Mesenchymal stem cell (in vitro differentiated cells and primary cell): ENCODE measurements at regions not wholly inside any gene's neighbourhood (a gene's known extent, or its start where the extent isn't known, plus 50 kb on each side); places are given as distances from the start of the nearest gene placed in this dataset.

ENCODE experiments used
- DNase-seq: peaks from one replicate; pipeline ENCODE4 v3.0.0-alpha.2; 2013
- H2AFZ ChIP-seq: one replicate; pipeline ENCODE4 v1.6.1; 2013; ENCODE audit warnings: low read depth, mild to moderate bottlenecking, control low read depth, inconsistent platforms, low read length, moderate library complexity
- H2AK5ac ChIP-seq: 2 replicates; pipeline ENCODE4 v1.6.1; 2013; ENCODE audit warnings: low read length, moderate library complexity, mild to moderate bottlenecking, inconsistent platforms; ENCODE audit not compliant: severe bottlenecking
- H2BK120ac ChIP-seq: one replicate; pipeline ENCODE4 v1.6.1; 2013; ENCODE audit warnings: low read depth, mild to moderate bottlenecking, inconsistent platforms, low read length, moderate library complexity
- H2BK12ac ChIP-seq, 2 experiments: one replicate each; pipeline ENCODE4 v1.6.1; 2013; ENCODE audit warnings: inconsistent platforms in 2 of 2, low read length in 2 of 2, mild to moderate bottlenecking in 2 of 2, moderate library complexity in 2 of 2, control low read depth in 1 of 2
- H2BK15ac ChIP-seq: one replicate; pipeline ENCODE4 v1.6.1; 2013; ENCODE audit warnings: mild to moderate bottlenecking, low read depth, inconsistent platforms; ENCODE audit not compliant: poor library complexity, severe bottlenecking
- H2BK5ac ChIP-seq: 2 replicates; pipeline ENCODE4 v1.6.1; 2013; ENCODE audit warnings: low read depth, mild to moderate bottlenecking, low read length, control low read depth, inconsistent platforms; ENCODE audit not compliant: poor library complexity, severe bottlenecking
- H3K14ac ChIP-seq, 2 experiments: one replicate each; pipeline ENCODE4 v1.6.1; 2013; ENCODE audit warnings: inconsistent platforms in 2 of 2, low read length in 2 of 2, control low read depth in 1 of 2, mild to moderate bottlenecking in 1 of 2, moderate library complexity in 1 of 2
- H3K18ac ChIP-seq, 2 experiments: one replicate each; pipeline ENCODE4 v1.6.1; 2013; ENCODE audit warnings: inconsistent platforms in 2 of 2, low read length in 2 of 2, control low read depth in 1 of 2, low read depth in 1 of 2, mild to moderate bottlenecking in 1 of 2
- H3K23ac ChIP-seq, 2 experiments: one replicate each; pipeline ENCODE4 v1.6.1; 2013; ENCODE audit warnings: inconsistent platforms in 2 of 2, low read length in 2 of 2, mild to moderate bottlenecking in 2 of 2, moderate library complexity in 2 of 2, control low read depth in 1 of 2
- H3K27ac ChIP-seq: 2 replicates; pipeline ENCODE4 v1.5.1; 2013; ENCODE audit warnings: mild to moderate bottlenecking, moderate library complexity, low read length, control low read depth, inconsistent platforms; ENCODE audit not compliant: poor library complexity, severe bottlenecking
- H3K27me3 ChIP-seq, 2 experiments: 2 replicates each; pipeline versions ENCODE4 v1.6.1 to v1.7.0; 2013; ENCODE audit warnings: low read length in 2 of 2, mild to moderate bottlenecking in 2 of 2, moderate library complexity in 2 of 2, control low read depth in 1 of 2, inconsistent platforms in 1 of 2; ENCODE audit not compliant: control insufficient read depth in 1 of 2, insufficient read depth in 1 of 2
- H3K36me3 ChIP-seq, 2 experiments: 2 replicates each; pipeline versions ENCODE4 v1.6.1 to v1.7.0; 2013; ENCODE audit warnings: low read length in 2 of 2, control low read depth in 1 of 2, inconsistent platforms in 1 of 2, low read depth in 1 of 2, mild to moderate bottlenecking in 1 of 2; ENCODE audit not compliant: insufficient read depth in 2 of 2, control insufficient read depth in 1 of 2
- H3K4ac ChIP-seq, 2 experiments: one replicate each; pipeline ENCODE4 v1.6.1; 2013; ENCODE audit warnings: inconsistent platforms in 2 of 2, low read length in 2 of 2, mild to moderate bottlenecking in 2 of 2, moderate library complexity in 2 of 2, control low read depth in 1 of 2, low read depth in 1 of 2
- H3K4me1 ChIP-seq: 2 replicates; pipeline ENCODE4 v1.6.1; 2013; ENCODE audit warnings: low read depth, low read length, control low read depth; ENCODE audit not compliant: control insufficient read depth, insufficient read depth
- H3K4me2 ChIP-seq: 2 replicates; pipeline ENCODE4 v1.6.1; 2013; ENCODE audit warnings: low read length, mild to moderate bottlenecking, inconsistent platforms; ENCODE audit not compliant: poor library complexity, severe bottlenecking
- H3K4me3 ChIP-seq, 2 experiments: 2 replicates each; pipeline versions ENCODE4 v1.5.1 to v1.7.0; 2013; ENCODE audit warnings: low read length in 2 of 2, mild to moderate bottlenecking in 2 of 2, control low read depth in 1 of 2, low read depth in 1 of 2; ENCODE audit not compliant: insufficient read depth in 1 of 2
- H3K79me1 ChIP-seq: replicated peaks from 2 replicates; pipeline ENCODE4 v1.6.1; 2013; ENCODE audit warnings: mild to moderate bottlenecking, control low read depth, low read length, inconsistent platforms; ENCODE audit not compliant: poor library complexity, severe bottlenecking
- H3K9ac ChIP-seq: 2 replicates; pipeline ENCODE4 v1.7.0; 2013; ENCODE audit warnings: mild to moderate bottlenecking, low read length, moderate library complexity
- H3K9me3 ChIP-seq: 2 replicates; pipeline ENCODE4 v1.7.0; 2013; ENCODE audit warnings: mild to moderate bottlenecking, low read length; ENCODE audit not compliant: control insufficient read depth
- H4K8ac ChIP-seq: one replicate; pipeline ENCODE4 v1.6.1; 2013; ENCODE audit warnings: inconsistent platforms, mild to moderate bottlenecking, low read length, moderate library complexity
- H4K91ac ChIP-seq: one replicate; pipeline ENCODE4 v1.6.1; 2013; ENCODE audit warnings: mild to moderate bottlenecking, low read length, inconsistent platforms
- WGBS: methylation state at CpG from one replicate; pipeline ENCODE4 v1.1.7; 2013; ENCODE audit warnings: mixed read lengths; 5-methylcytosine and 5-hydroxymethylcytosine counted together

DNA sequence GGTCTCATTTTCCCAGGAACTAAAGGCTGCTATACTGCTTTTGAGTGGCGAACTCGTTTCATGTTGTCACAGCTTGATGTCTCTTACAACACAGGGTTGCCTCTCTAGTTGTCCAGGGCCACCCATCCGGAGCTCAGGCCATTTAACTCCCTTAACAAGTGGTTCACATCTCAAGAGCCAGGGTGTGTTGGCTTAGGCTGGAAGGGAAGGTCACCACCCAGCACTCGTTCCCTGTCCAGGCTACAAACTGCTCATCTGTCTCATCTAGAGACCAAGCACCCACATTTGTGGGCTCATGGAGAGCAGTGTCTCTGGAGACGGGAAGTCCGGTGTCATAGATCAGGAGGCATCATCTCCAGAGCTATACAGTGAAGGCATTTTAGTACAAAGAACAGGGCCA, 106.8 kb upstream of the EXOC2 start:
- Histone ChIP-seq H3K4me1 (no peaks in the 10 kb centered on the region), H2BK15ac (no peak overlapping the region), H4K91ac (no peak overlapping the region), H3K4me2 (no peak overlapping the region), H2AK5ac (no peak overlapping the region), H3K4ac (no peak overlapping the region), H3K27ac (no peak overlapping the region), H3K27me3 (peaks cover 32 to 61% of the 10 kb centered on the region in 2 experiments), H3K36me3 (no peaks in the 10 kb centered on the region), H4K8ac (no peak overlapping the region), H2AFZ (no peak overlapping the region), H3K9me3 (no peaks in the 10 kb centered on the region), H3K23ac (no peak overlapping the region), H2BK5ac (no peak overlapping the region), H2BK120ac (no peak overlapping the region), H3K18ac (no peak overlapping the region), H3K4me3 (no peak overlapping the region), H3K9ac (no peak overlapping the region), H2BK12ac (no peak overlapping the region), H3K79me1 (no peaks in the 10 kb centered on the region), H3K14ac (no peak overlapping the region)
- DNase-seq, result no peak
- WGBS, result 83% methylated on average over 6 of the region's 6 CpGs

DNA sequence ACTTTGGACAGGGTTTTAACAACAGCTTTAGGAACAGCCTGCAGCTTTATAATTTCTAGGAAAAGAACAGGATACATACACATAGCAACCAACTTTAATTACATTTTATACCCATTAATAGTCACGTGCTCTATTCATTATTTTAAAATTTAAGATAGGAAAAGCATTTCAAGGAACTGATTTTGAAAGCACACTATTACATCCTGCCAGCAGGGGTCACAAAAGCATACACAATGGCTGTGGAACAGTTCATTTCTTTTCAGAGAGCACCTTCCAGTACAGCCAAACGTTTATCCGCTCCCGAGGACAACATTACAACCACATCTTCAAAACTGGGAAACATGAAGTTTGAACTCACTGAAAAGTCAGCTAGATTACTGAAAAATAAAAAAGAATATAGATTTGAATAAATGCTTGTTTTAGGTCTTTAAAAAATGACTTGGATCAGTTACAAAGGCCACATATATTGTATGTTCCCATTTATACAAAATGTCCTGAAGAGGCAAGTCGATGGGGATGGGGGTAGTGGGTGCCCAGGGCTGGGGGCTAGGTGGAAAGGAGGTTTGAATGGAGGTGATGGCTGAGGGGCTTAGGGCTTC, 104.6 kb upstream of the EXOC2 start:
- DNase-seq, result peak; percentile 59
- H3K4me2 ChIP-seq, result no peak overlapping the region
- H3K23ac ChIP-seq, result no peak overlapping the region
- H3K27me3 ChIP-seq, result peaks cover 46 to 73% of the 10 kb centered on the region in 2 experiments
- no peaks in the 10 kb centered on the region for H3K79me1 ChIP-seq
- H3K4me1 ChIP-seq, result no peaks in the 10 kb centered on the region
- H3K4ac ChIP-seq, result no peak overlapping the region
- H3K14ac ChIP-seq, result no peak overlapping the region
- no peak overlapping the region for H2AFZ ChIP-seq
- H3K9ac ChIP-seq, result no peak overlapping the region
- H2BK5ac ChIP-seq, result no peak overlapping the region
- no peak overlapping the region for H2AK5ac ChIP-seq
- H3K18ac ChIP-seq, result no peak overlapping the region
- no peak overlapping the region for H4K8ac ChIP-seq
- WGBS, result 60% methylated on average over 2 of the region's 5 CpGs
- H3K9me3 ChIP-seq, result no peaks in the 10 kb centered on the region
- no peak overlapping the region for H3K4me3 ChIP-seq
- H2BK12ac ChIP-seq, result no peak overlapping the region
- H2BK120ac ChIP-seq, result no peak overlapping the region
- no peak overlapping the region for H3K27ac ChIP-seq
- no peak overlapping the region for H4K91ac ChIP-seq
- no peak overlapping the region for H2BK15ac ChIP-seq
- no peaks in the 10 kb centered on the region for H3K36me3 ChIP-seq

DNA sequence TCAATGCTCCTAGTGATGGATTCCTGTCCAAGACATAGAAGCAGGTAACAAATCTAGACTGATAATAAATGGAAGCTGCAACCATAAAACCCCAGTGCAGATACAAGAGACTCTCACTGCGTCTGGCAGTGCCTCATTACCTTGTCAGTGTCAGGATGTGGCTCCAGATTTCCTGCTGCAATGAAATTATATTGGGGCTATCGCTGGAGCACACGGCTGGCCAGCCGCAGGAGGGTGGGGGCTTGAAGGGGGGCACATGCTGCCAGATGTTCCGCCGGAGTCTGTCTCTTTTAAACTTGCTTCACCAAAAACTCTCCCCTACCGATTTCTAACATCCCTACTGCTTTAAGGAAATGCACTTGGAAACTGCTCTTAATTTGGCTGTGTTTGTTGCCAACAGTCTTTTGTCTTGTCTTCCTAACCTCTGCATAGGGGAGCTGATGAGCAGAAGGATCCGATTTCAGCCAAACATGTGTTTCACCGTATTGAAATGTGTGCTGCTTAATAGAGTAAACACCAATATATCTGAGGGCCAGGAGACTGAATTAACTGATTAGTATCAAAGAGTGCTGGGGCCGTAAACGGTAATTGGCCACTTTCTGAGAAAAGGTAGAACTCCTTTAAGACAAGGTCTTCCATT, 102.2 kb upstream of the EXOC2 start:
- no peaks in the 10 kb centered on the region for H3K4me1 ChIP-seq
- no peaks in the 10 kb centered on the region for H3K79me1 ChIP-seq
- no peak overlapping the region for H3K18ac ChIP-seq
- H4K8ac ChIP-seq, result no peak overlapping the region
- no peak overlapping the region for H2BK120ac ChIP-seq
- H3K4ac ChIP-seq, result no peak overlapping the region
- H3K4me3 ChIP-seq, result no peak overlapping the region
- no peaks in the 10 kb centered on the region for H3K9me3 ChIP-seq
- H2AFZ ChIP-seq, result no peak overlapping the region
- H3K23ac ChIP-seq, result no peak overlapping the region
- peaks cover 47 to 76% of the 10 kb centered on the region in 2 experiments for H3K27me3 ChIP-seq
- H2BK12ac ChIP-seq, result no peak overlapping the region
- WGBS, result 29% methylated on average over 11 of the region's 11 CpGs
- no peak overlapping the region for H2BK5ac ChIP-seq
- DNase-seq, result no peak
- H3K27ac ChIP-seq, result no peak overlapping the region
- H2AK5ac ChIP-seq, result no peak overlapping the region
- no peak overlapping the region for H4K91ac ChIP-seq
- no peak overlapping the region for H3K9ac ChIP-seq
- no peaks in the 10 kb centered on the region for H3K36me3 ChIP-seq
- no peak overlapping the region for H3K14ac ChIP-seq
- no peak overlapping the region for H3K4me2 ChIP-seq
- no peak overlapping the region for H2BK15ac ChIP-seq

DNA sequence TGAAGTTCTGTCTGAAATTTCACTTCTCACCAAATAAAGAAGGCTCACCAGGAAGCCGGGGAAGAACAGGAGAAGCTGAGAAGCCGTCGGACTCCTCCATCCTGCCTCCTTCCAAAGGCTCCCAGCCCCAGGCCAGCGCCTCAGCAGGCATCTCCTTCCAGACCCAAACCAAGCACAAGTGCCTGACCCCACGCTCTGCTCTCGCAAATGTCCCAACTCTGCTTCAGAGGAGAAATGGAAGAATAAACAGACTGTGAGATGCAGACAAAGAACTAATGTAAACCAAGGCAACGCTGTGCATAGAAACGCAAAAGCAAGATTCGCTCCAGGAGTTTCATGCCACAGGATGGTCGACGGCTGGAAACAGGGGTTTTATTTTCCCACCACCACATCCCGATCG, 100.3 kb upstream of the EXOC2 start:
- H3K27ac ChIP-seq, result no peak overlapping the region
- H2BK5ac ChIP-seq, result no peak overlapping the region
- H3K23ac ChIP-seq, result no peak overlapping the region
- DNase-seq, result no peak
- H3K9me3 ChIP-seq, result no peaks in the 10 kb centered on the region
- peaks cover 34 to 68% of the 10 kb centered on the region in 2 experiments for H3K27me3 ChIP-seq
- H3K4me2 ChIP-seq, result no peak overlapping the region
- no peaks in the 10 kb centered on the region for H3K4me1 ChIP-seq
- H4K91ac ChIP-seq, result no peak overlapping the region
- H3K36me3 ChIP-seq, result no peaks in the 10 kb centered on the region
- no peak overlapping the region for H2BK15ac ChIP-seq
- H2AK5ac ChIP-seq, result no peak overlapping the region
- no peak overlapping the region for H2BK12ac ChIP-seq
- no peak overlapping the region for H3K4me3 ChIP-seq
- H2AFZ ChIP-seq, result no peak overlapping the region
- H3K14ac ChIP-seq, result no peak overlapping the region
- H3K4ac ChIP-seq, result no peak overlapping the region
- H2BK120ac ChIP-seq, result no peak overlapping the region
- H4K8ac ChIP-seq, result no peak overlapping the region
- WGBS, result 89% methylated on average over 13 of the region's 13 CpGs
- H3K18ac ChIP-seq, result no peak overlapping the region
- no peaks in the 10 kb centered on the region for H3K79me1 ChIP-seq
- H3K9ac ChIP-seq, result no peak overlapping the region
